CD1c-positive myeloid dendritic cell (primary cell): ENCODE measurements at regions not wholly inside any gene's neighbourhood (a gene's known extent, or its start where the extent isn't known, plus 50 kb on each side); places are given as distances from the start of the nearest gene placed in this dataset.
A peak's percentile ranks its signal among the peaks of the same experiment; 100 is the strongest.
"Not testable (repeated sequence)": the region's sequence is repeated elsewhere in the genome, so short reads cannot be mapped to it uniquely, and the experiment has no call there.

Experiments used
- DNase-seq: peaks from one replicate; pipeline ENCODE4 v3.0.0-alpha.2; 2016; ENCODE audit errors: extremely low spot score

GRCh38 chr3:186454881-186455703, 89.1 kb downstream of the CRYGS start:
- DNase-seq = no peak

- no peak for DNase-seq
Measured at GRCh38 chr3:186453531-186453930, 90.6 kb downstream of the CRYGS start.

GRCh38 chr3:186452517-186452916, 90.5 kb upstream of the DGKG start:
- DNase-seq = no peak

- DNase-seq = peak; percentile 20
Measured at GRCh38 chr3:186451371-186451770, 89.3 kb upstream of the DGKG start.

- no peak for DNase-seq
Measured at GRCh38 chr3:186444974-186445373, 82.9 kb upstream of the DGKG start.

GRCh38 chr3:186444288-186444687, 82.3 kb upstream of the DGKG start:
- no peak for DNase-seq

GRCh38 chr3:186442979-186443378, 80.9 kb upstream of the DGKG start:
- DNase-seq = not testable (repeated sequence)

GRCh38 chr3:186442162-186442561, 80.1 kb upstream of the DGKG start:
- no peak for DNase-seq

GRCh38 chr3:186440891-186441290, 78.9 kb upstream of the DGKG start:
- no peak for DNase-seq

GRCh38 chr3:186439725-186440124, 77.7 kb upstream of the DGKG start:
- DNase-seq = no peak

GRCh38 chr3:186435332-186435731, 73.3 kb upstream of the DGKG start:
- DNase-seq = not testable (repeated sequence)

- DNase-seq = no peak
Measured at GRCh38 chr3:186432944-186433732, 71.1 kb upstream of the DGKG start.

GRCh38 chr3:186432189-186432588, 70.2 kb upstream of the DGKG start:
- no peak for DNase-seq

- DNase-seq = no peak
Measured at GRCh38 chr3:186427627-186428281, 65.7 kb upstream of the DGKG start.

GRCh38 chr3:186425788-186426730, 64.0 kb upstream of the DGKG start:
- peak; percentile 12 for DNase-seq

- DNase-seq = no peak
Measured at GRCh38 chr3:186421946-186422345, 59.9 kb upstream of the DGKG start.

GRCh38 chr3:186418671-186419145, 56.7 kb upstream of the DGKG start:
- DNase-seq = no peak

- no peak for DNase-seq
Measured at GRCh38 chr3:186417791-186418190, 55.8 kb upstream of the DGKG start.

- DNase-seq = peak; percentile 6
Measured at GRCh38 chr3:186414735-186415419, 52.8 kb upstream of the DGKG start.

GRCh38 chr3:186413615-186414415, 51.8 kb upstream of the DGKG start:
- DNase-seq = peak; percentile 9
